HS-5 (cell line): ENCODE measurements at regions not wholly inside any gene's neighbourhood (a gene's known extent, or its start where the extent isn't known, plus 50 kb on each side); places are given as distances from the start of the nearest gene placed in this dataset.

Source experiments
- DNase-seq: peaks from one replicate; pipeline ENCODE4 v3.0.0-alpha.2; 2012; ENCODE audit warnings: low read depth

- DNase-seq, result no peak
Observed at GRCh38 chr3:23746441-23746840, 59.3 kb upstream of the UBE2E1 start.

GRCh38 chr3:23747841-23748240 is 57.9 kb upstream of the UBE2E1 start:
- DNase-seq, result no peak

GRCh38 chr3:23748398-23749110 is 57.2 kb upstream of the UBE2E1 start:
- DNase-seq, result no peak

GRCh38 chr3:23749609-23750008 is 56.1 kb upstream of the UBE2E1 start:
- no peak for DNase-seq

GRCh38 chr3:23750573-23751210 is 55.1 kb upstream of the UBE2E1 start:
- no peak for DNase-seq

GRCh38 chr3:23751212-23751723 is 54.5 kb upstream of the UBE2E1 start:
- DNase-seq, result no peak

- no peak for DNase-seq
Observed at GRCh38 chr3:23752126-23752525, 53.6 kb upstream of the UBE2E1 start.

GRCh38 chr3:23754215-23754614 is 51.5 kb upstream of the UBE2E1 start:
- no peak for DNase-seq
